Heart right ventricle (tissue), 16 donors: ENCODE measurements at regions not wholly inside any gene's neighbourhood (a gene's known extent, or its start where the extent isn't known, plus 50 kb on each side); places are given as distances from the start of the nearest gene placed in this dataset.

Source experiments
- ATAC-seq, 8 donors: fragments of 200-7000 bp; cut with Tn5 transposase; one replicate each; pipeline ENCODE4 v1.9.1; 2020; ENCODE audit warnings: mild to moderate bottlenecking in 8 of 8, moderate library complexity in 8 of 8, moderate number of reproducible peaks in 1 of 8
- DNase-seq, 2 donors: peaks; one replicate each; pipeline ENCODE4 v3.0.0-alpha.2; 2020
- H3K27ac ChIP-seq, 10 donors: fragments of 200-600 bp; sonication (generic) in 2 of 10; one replicate each; pipeline versions ENCODE4 v1.5.0 to v1.8.0; 2020 to 2022; ENCODE audit warnings: mild to moderate bottlenecking in 3 of 10
- H3K27me3 ChIP-seq, 7 donors: fragments of 200-600 bp; one replicate each; pipeline ENCODE4 v1.8.0; 2021 to 2022; ENCODE audit warnings: mild to moderate bottlenecking in 2 of 7
- H3K36me3 ChIP-seq, 9 donors: fragments of 200-600 bp; sonication (generic) in 1 of 9; one replicate each; pipeline versions ENCODE4 v1.5.0 to v1.8.0; 2020 to 2022; ENCODE audit warnings: mild to moderate bottlenecking in 2 of 9
- H3K4me1 ChIP-seq, 9 donors: fragments of 200-600 bp; sonication (generic) in 1 of 9; one replicate each; pipeline versions ENCODE4 v1.5.0 to v1.8.0; 2020 to 2022; ENCODE audit warnings: mild to moderate bottlenecking in 4 of 9
- H3K4me3 ChIP-seq, 10 donors: fragments of 200-600 bp; sonication (generic) in 2 of 10; one replicate each; pipeline versions ENCODE4 v1.5.0 to v1.8.0; 2020 to 2022; ENCODE audit warnings: mild to moderate bottlenecking in 7 of 10, moderate library complexity in 2 of 10
- H3K9me3 ChIP-seq, 11 donors: fragments of 200-600 bp in 10 of 11; sonication (generic) in 2 of 11; one replicate each; pipeline versions ENCODE4 v1.5.0 to v1.8.0; 2013 to 2022; ENCODE audit warnings: mild to moderate bottlenecking in 2 of 11, control low read depth in 1 of 11, moderate library complexity in 1 of 11
- CTCF ChIP-seq, 9 donors: fragments of 200-600 bp; sonication (generic) in 2 of 9; IDR thresholded peaks; one replicate each; pipeline versions ENCODE4 v1.5.0 to v1.8.0; 2021 to 2022; ENCODE audit warnings: antibody characterized with exemption in 9 of 9, mild to moderate bottlenecking in 5 of 9, moderate library complexity in 1 of 9
- WGBS, 2 donors: extraction: QIAGEN DNeasy Blood & Tissue Kit; methylation state at CpG; one replicate each; pipeline ENCODE4 v1.1.7; 2013; ENCODE audit warnings: inconsistent platforms in 1 of 2; 5-methylcytosine and 5-hydroxymethylcytosine counted together
- intact Hi-C, 10 donors: fragments of 100-400 bp; cut with DNase I; formaldehyde crosslinking; loops; one replicate each; pipeline versions ENCODE4 v1.11.1 to v1.14.2; 2022
- donor health status: Arrhythmogenic right ventricular cardiomyopathy.
- donor health status: ischemic (EF 13 %, LVEDD 7.1; RV severe dilation, severe dysfunction).
- donor health status: healthy with polysubstance abuse.
- donor health status: DM: no; HTN: yes; CAD: no.
- donor health status: DM: no; HTN: no; CAD: no.
- donor health status: ischemic (EF 25% LVEDD 6.9; RV normal size, moderate dysfunction).
- donor health status: ischemic (EF 25% LVEDD 5.7; RV mildly dilated, moderate dysfunction).
- donor health status: healthy.
- donor health status: DM: yes; HTN: yes; CAD: no.
- donor health status: Ischemic cardiomyopathy.
- donor health status: ischemic (EF 35%, LVEDD 5.7; RV mildly dilated, moderate dysfunction).
- donor health status: nonischemic (EF 11% LVEDD 7.7; RV severe dilation, severe dysfunction).
- donor health status: DM: yes; HTN: yes; CAD: no.
- donor health status: PGD.
- donor health status: ischemic (EF 29% LVEDD 5.4; RV normal size, mild dysfunction).
- donor health status: nonischemic (EF 23%, LVEDD 6.1; RV moderate dilation, normal function).

DNA sequence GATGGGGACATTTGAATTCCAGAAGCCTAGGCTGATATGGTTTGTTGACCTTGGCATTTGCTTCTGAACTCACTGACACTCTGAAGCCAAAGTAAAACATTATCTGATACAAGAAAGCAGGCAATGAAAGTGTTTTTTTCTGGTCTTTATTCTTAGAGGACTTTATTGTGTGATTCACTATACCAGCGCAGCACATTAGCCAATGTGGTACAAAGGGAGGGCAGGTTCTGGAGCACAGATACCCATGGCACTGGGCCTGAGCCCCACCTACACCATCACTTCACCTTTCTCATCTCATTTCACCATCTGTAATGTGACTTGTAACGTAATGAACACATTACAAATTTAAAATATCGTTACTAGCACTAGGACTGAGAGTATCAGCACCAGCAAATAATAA is 89.7 kb upstream of the ZNF366 start:
- no peak for TF ChIP-seq CTCF (IDR thresholded peaks at IDR 0.05)
- intact Hi-C loops: loop anchor here in 1 of 10 donors (10.0 kb wide), 1 partner anchor 218 kb away; the partner anchor contains the start of gene TNPO1
- no peaks in the 10 kb centered on the region for H3K27me3 ChIP-seq
- H3K9me3 ChIP-seq: peaks cover 0 to 10% (median 0%) of the 10 kb centered on the region in 11 donors
- H3K4me1 ChIP-seq: peaks cover 0 to 46% (median 18%) of the 10 kb centered on the region in 9 donors
- H3K36me3 ChIP-seq: no peaks in the 10 kb centered on the region
- DNase-seq (no peak), ATAC-seq (peak in 3 of 8 donors; percentile 8 to 25 (median 16))
- H3K4me3 ChIP-seq: no peak overlapping the region
- H3K27ac ChIP-seq: peak overlapping the region in 1 of 10 donors; percentile 45
- WGBS, 2 donors: 67 to 69% methylated on average over 3 of the region's 3 CpGs

GRCh38 chr5:72588640-72589039 is 81.4 kb upstream of the ZNF366 start:
- intact Hi-C loops: no loop called here
- ATAC-seq: no peak

DNA sequence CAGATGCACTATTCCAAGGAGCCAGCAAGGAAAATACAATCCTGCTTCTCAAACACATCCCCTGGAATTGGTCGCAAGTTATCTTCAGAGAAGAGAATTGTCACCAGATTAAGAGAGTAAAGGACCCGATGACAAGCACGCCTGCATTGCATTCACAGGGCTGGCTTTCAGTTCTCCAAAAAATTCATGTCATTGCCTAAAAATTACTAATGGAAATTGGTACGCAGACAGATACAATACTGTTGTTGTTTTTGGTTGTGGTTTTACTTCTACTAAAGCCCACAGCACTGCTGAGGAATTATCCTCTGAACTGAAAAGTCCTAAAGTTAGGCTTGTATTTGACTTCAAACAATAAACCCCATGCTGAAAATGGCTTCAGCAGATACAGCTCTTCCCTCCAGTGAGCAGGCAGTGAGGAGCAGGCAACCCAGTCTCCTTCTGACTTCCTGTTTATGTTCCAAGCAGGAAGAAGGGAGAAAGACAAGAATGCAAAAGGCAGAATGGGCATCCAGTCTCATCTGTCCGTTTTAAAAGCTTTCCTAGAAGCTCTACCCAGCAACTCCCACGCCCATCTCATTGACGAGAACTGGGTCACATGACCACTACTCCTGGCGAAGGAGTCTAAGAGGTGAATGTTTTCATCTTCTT is 80.6 kb upstream of the ZNF366 start:
- no peak for TF ChIP-seq CTCF (IDR thresholded peaks at IDR 0.05)
- Histone ChIP-seq H3K27ac (no peak overlapping the region), H3K9me3 (no peaks in the 10 kb centered on the region), H3K4me1 (peaks cover 0 to 15% (median 0%) of the 10 kb centered on the region in 9 donors), H3K4me3 (no peak overlapping the region), H3K27me3 (no peaks in the 10 kb centered on the region), H3K36me3 (no peaks in the 10 kb centered on the region)
- ATAC-seq (no peak), DNase-seq (no peak)
- WGBS, 2 donors: 67% methylated on average over 8 of the region's 8 CpGs
- intact Hi-C loops: no loop called here

More at GRCh38 chr5:72588640-72589039, 81.4 kb upstream of the ZNF366 start:
- no peak overlapping the region for H3K27ac ChIP-seq
- WGBS, 2 donors: 97 to 99% methylated on average over 4 of the region's 4 CpGs
- no peak for DNase-seq
- H3K9me3 ChIP-seq: no peaks in the 10 kb centered on the region
- H3K4me3 ChIP-seq: no peak overlapping the region
- no peaks in the 10 kb centered on the region for H3K27me3 ChIP-seq
- no peaks in the 10 kb centered on the region for H3K36me3 ChIP-seq
- no peak for TF ChIP-seq CTCF (IDR thresholded peaks at IDR 0.05)
- H3K4me1 ChIP-seq: peaks cover 0 to 15% (median 0%) of the 10 kb centered on the region in 9 donors

DNA sequence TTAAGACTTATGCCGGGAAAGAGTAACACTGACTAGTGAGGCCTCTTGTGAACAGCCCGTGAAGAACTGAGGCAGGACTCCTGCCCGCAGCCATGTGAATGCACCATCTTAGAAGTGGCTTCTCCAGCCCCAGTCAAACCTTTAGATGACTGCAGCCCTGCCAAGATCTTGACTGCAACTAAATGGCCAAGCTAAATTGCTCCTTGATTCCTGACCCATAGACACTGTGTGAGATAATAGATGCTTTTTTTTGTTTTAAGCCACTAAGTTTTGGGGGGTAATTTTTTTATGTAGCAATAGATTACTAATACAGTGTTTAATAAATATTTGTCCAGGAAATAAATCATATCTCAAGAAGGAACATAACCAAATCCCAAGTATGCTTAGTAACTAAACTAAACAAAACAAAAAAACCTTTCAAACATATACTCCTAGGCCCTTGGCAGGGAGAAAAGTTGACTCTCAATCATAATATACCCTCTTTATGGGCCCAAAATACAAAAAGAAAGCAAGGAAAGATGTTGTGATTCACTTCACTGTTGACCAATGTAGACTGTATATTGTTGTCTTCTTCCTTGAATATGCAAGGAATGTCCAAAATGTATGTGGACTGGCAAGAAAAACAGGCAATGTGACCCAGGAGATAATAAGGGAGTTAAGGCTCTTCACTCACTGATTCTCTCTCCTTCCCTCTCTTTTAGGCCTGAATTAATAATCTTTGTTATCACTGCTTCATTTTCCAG is 79.7 kb upstream of the ZNF366 start:
- 95 to 99% methylated on average over 3 of the region's 3 CpGs for WGBS, 2 donors
- intact Hi-C loops: no loop called here
- Histone ChIP-seq H3K27me3 (no peaks in the 10 kb centered on the region), H3K27ac (no peak overlapping the region), H3K4me1 (peaks cover 0 to 15% (median 0%) of the 10 kb centered on the region in 9 donors), H3K36me3 (no peaks in the 10 kb centered on the region), H3K4me3 (no peak overlapping the region), H3K9me3 (peaks cover 0 to under 1% (median 0%) of the 10 kb centered on the region in 11 donors)
- no peak for ATAC-seq
- no peak for DNase-seq
- no peak for TF ChIP-seq CTCF (IDR thresholded peaks at IDR 0.05)
